MM.1S (cell line): ENCODE measurements at regions not wholly inside any gene's neighbourhood (a gene's known extent, or its start where the extent isn't known, plus 50 kb on each side); places are given as distances from the start of the nearest gene placed in this dataset.
"Not testable (repeated sequence)": the region's sequence is repeated elsewhere in the genome, so short reads cannot be mapped to it uniquely, and the experiment has no call there.

ENCODE experiments used
- DNase-seq: peaks from one replicate; pipeline ENCODE4 v3.0.0-alpha.2; 2015
- H2AFZ ChIP-seq: fragments of 300-600 bp; sonication (generic); 2 replicates; pipeline ENCODE4 v1.6.0; 2016; ENCODE audit warnings: antibody characterized with exemption, low read length
- H3F3A ChIP-seq: fragments of 300-600 bp; sonication (generic); 2 replicates; pipeline ENCODE4 v1.6.1; 2016; ENCODE audit warnings: mild to moderate bottlenecking, antibody characterized with exemption, low read length, moderate library complexity, mixed read lengths; ENCODE audit not compliant: insufficient read depth
- H3K27ac ChIP-seq: fragments of 300-600 bp; sonication (generic); 2 replicates; pipeline ENCODE4 v1.5.1; 2016; ENCODE audit warnings: mild to moderate bottlenecking, low read length
- H3K27me3 ChIP-seq: fragments of 300-600 bp; sonication (generic); replicated peaks from 2 replicates; pipeline ENCODE4 v1.6.0; 2016; ENCODE audit warnings: low read length; ENCODE audit not compliant: insufficient read depth
- H3K36me3 ChIP-seq: fragments of 300-600 bp; sonication (generic); replicated peaks from 2 replicates; pipeline ENCODE4 v1.6.1; 2016; ENCODE audit warnings: mild to moderate bottlenecking, low read length, mixed read lengths; ENCODE audit not compliant: insufficient read depth
- H3K4me1 ChIP-seq: fragments of 300-600 bp; sonication (generic); 2 replicates; pipeline ENCODE4 v1.6.1; 2016; ENCODE audit warnings: low read length, mixed read lengths
- H3K4me2 ChIP-seq: fragments of 300-600 bp; sonication (generic); 2 replicates; pipeline ENCODE4 v1.6.0; 2016; ENCODE audit warnings: low read depth, low read length
- H3K4me3 ChIP-seq: fragments of 300-600 bp; sonication (generic); 2 replicates; pipeline ENCODE4 v1.5.1; 2016; ENCODE audit warnings: low read length, mixed read lengths
- H3K79me2 ChIP-seq: fragments of 300-600 bp; sonication (generic); 2 replicates; pipeline ENCODE4 v1.6.1; 2016; ENCODE audit warnings: mixed run types, low read length, mixed read lengths
- H3K9ac ChIP-seq: fragments of 300-600 bp; sonication (generic); 2 replicates; pipeline ENCODE4 v1.6.1; 2016; ENCODE audit warnings: low read length, mixed read lengths
- H3K9me2 ChIP-seq: fragments of 300-600 bp; sonication (generic); replicated peaks from 2 replicates; pipeline ENCODE4 v1.6.1; 2016; ENCODE audit warnings: mild to moderate bottlenecking, low read length, mixed read lengths; ENCODE audit not compliant: insufficient read depth
- H3K9me3 ChIP-seq: fragments of 300-600 bp; sonication (generic); replicated peaks from 2 replicates; pipeline ENCODE4 v1.6.1; 2016; ENCODE audit warnings: mild to moderate bottlenecking, low read length, mixed read lengths; ENCODE audit not compliant: insufficient read depth
- H4K20me1 ChIP-seq: fragments of 300-600 bp; sonication (generic); 2 replicates; pipeline ENCODE4 v1.6.1; 2016; ENCODE audit warnings: mild to moderate bottlenecking, low read length, moderate library complexity, mixed read lengths; ENCODE audit not compliant: insufficient read depth
- EZH2 ChIP-seq: fragments of 300-600 bp; sonication (generic); optimal IDR thresholded peaks from 2 replicates; pipeline ENCODE3; 2017; ENCODE audit warnings: low read depth, mild to moderate bottlenecking, antibody characterized with exemption, low read length, mixed read lengths
- EZH2phosphoT487 ChIP-seq: fragments of 300-600 bp; sonication (generic); IDR thresholded peaks from 2 replicates; pipeline ENCODE4 v1.6.1; 2018; ENCODE audit warnings: antibody characterized with exemption, low read length
- TF ChIP-seq, protein P1 (sequence below): fragments of 300-600 bp; sonication (generic); IDR thresholded peaks from 2 replicates; pipeline ENCODE4 v1.5.1; 2016; ENCODE audit warnings: antibody characterized with exemption, low read length, mixed read lengths

- H3K4me1 ChIP-seq: no peaks in the 10 kb centered on the region
- no peaks in the 10 kb centered on the region for H3K36me3 ChIP-seq
- H3K27ac ChIP-seq: no peak overlapping the region
- no peak overlapping the region for H2AFZ ChIP-seq
- DNase-seq: no peak
- H3K9ac ChIP-seq: no peak overlapping the region
- no peak overlapping the region for H3K4me2 ChIP-seq
- no peaks in the 10 kb centered on the region for H3K9me2 ChIP-seq
- no peak overlapping the region for H3K4me3 ChIP-seq
- no peak for TF ChIP-seq EZH2
- no peak for TF ChIP-seq EZH2phosphoT487
- TF ChIP-seq, protein P1, sequence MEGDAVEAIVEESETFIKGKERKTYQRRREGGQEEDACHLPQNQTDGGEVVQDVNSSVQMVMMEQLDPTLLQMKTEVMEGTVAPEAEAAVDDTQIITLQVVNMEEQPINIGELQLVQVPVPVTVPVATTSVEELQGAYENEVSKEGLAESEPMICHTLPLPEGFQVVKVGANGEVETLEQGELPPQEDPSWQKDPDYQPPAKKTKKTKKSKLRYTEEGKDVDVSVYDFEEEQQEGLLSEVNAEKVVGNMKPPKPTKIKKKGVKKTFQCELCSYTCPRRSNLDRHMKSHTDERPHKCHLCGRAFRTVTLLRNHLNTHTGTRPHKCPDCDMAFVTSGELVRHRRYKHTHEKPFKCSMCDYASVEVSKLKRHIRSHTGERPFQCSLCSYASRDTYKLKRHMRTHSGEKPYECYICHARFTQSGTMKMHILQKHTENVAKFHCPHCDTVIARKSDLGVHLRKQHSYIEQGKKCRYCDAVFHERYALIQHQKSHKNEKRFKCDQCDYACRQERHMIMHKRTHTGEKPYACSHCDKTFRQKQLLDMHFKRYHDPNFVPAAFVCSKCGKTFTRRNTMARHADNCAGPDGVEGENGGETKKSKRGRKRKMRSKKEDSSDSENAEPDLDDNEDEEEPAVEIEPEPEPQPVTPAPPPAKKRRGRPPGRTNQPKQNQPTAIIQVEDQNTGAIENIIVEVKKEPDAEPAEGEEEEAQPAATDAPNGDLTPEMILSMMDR: no peak
- no peaks in the 10 kb centered on the region for H4K20me1 ChIP-seq
- no peaks in the 10 kb centered on the region for H3K9me3 ChIP-seq
- no peaks in the 10 kb centered on the region for H3F3A ChIP-seq
- no peaks in the 10 kb centered on the region for H3K27me3 ChIP-seq
- H3K79me2 ChIP-seq: no peaks in the 10 kb centered on the region
These were observed 702.3 kb downstream of the TMEM121 start for GRCh38 chr14:106228541-106229158.

DNA sequence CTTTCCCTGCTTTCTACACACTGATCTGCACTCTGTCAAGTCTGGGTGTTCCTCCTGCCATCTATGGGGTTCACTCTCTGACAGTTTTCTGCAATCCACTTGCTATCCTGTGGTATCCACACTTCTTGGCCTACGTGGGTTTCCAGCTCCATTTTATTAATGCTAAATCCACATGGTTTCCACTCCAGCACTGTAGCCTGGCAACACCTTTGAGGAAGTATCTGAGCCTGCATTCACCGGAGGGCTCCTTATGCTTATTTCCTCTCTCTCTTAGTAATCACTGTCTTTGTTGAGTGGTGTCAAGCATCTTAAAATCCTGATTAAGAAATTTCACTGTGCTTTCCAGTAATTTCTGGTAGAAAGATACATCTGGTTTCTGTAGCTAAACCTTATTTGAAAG, 703.7 kb downstream of the TMEM121 start:
- no peaks in the 10 kb centered on the region for H3K79me2 ChIP-seq
- no peak for DNase-seq
- no peak overlapping the region for H3K4me3 ChIP-seq
- no peaks in the 10 kb centered on the region for H3K4me1 ChIP-seq
- no peak overlapping the region for H2AFZ ChIP-seq
- H3K9me3 ChIP-seq: no peaks in the 10 kb centered on the region
- no peak overlapping the region for H3K9ac ChIP-seq
- no peak overlapping the region for H3K4me2 ChIP-seq
- H3K27ac ChIP-seq: no peak overlapping the region
- no peaks in the 10 kb centered on the region for H3K27me3 ChIP-seq
- TF ChIP-seq, protein P1: no peak
- TF ChIP-seq EZH2 (no peak), EZH2phosphoT487 (no peak)
- H4K20me1 ChIP-seq: no peaks in the 10 kb centered on the region
- H3K36me3 ChIP-seq: no peaks in the 10 kb centered on the region
- H3K9me2 ChIP-seq: no peaks in the 10 kb centered on the region
- H3F3A ChIP-seq: no peaks in the 10 kb centered on the region

GRCh38 chr14:106233191-106233590, 706.8 kb downstream of the TMEM121 start:
- not testable (repeated sequence) for H3K9me3 ChIP-seq, H3K4me1 ChIP-seq, H3K9me2 ChIP-seq, H3K9ac ChIP-seq, H2AFZ ChIP-seq, DNase-seq, H3K27ac ChIP-seq, H3K79me2 ChIP-seq, H3K27me3 ChIP-seq, H3K4me2 ChIP-seq, H3K4me3 ChIP-seq, H4K20me1 ChIP-seq, H3K36me3 ChIP-seq, H3F3A ChIP-seq

DNA sequence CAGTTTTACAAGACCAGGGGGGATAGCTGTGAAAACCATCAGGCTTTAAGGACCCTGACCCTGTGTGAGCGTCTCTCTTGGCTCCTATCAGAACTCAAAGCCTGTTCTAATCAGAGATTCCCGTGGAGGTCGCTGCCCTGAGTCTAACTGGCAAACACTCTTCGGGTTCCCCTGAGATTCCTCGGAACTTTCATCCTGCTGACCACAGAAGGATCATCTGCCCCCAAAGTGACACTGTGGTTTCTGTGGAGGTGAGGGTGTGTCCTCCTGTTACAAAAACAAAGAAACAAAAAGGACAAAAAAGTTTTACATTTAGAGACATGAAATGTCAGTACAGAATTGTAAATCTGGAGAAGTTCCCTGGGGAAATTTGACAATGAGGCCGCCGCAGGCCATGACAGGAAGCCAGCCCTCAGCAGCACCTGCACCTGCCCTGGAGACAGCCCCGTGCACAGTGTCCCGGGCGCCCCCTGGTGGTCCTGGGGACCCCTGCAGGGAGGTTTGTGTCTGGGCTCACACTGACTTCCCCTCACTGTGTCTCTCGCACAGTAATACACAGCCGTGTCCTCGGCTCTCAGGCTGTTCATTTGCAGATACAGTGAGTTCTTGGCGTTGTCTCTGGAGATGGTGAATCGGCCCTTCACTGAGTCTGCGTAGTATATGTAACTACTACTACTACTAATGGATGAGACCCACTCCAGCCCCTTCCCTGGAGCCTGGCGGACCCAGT, 708.3 kb downstream of the TMEM121 start:
- not testable (repeated sequence) for H3K4me1 ChIP-seq, H3K27me3 ChIP-seq, H4K20me1 ChIP-seq, H3K27ac ChIP-seq, H2AFZ ChIP-seq, H3K79me2 ChIP-seq, H3K9me3 ChIP-seq, H3F3A ChIP-seq, H3K4me3 ChIP-seq, H3K36me3 ChIP-seq, DNase-seq, H3K9me2 ChIP-seq, H3K4me2 ChIP-seq, H3K9ac ChIP-seq
